GM12878 (cell line): ENCODE measurements at regions not wholly inside any gene's neighbourhood (a gene's known extent, or its start where the extent isn't known, plus 50 kb on each side); places are given as distances from the start of the nearest gene placed in this dataset.

Experiments used
- ATAC-seq: fragments of 200-7000 bp; cut with Tn5 transposase; 3 replicates; pipeline ENCODE4 v1.9.1; 2020; ENCODE audit warnings: mild to moderate bottlenecking, moderate library complexity
- BruUV-seq: library from RNA; stranded (reverse); fragments of 400-500 nt; replicated peaks from 2 replicates; lab custom pipeline; 2021; lab: Mats Ljungman, UMichigan
- CTCF ChIA-PET: fragments of 300-600 bp; sonication (Branson Sonifier 250); formaldehyde crosslinking; extraction: SDS; loops from one replicate; lab custom pipeline; 2021; ENCODE audit warnings: inconsistent platforms; lab: Yijun Ruan, JAX
- POLR2A ChIA-PET: fragments of 350-600 bp; formaldehyde crosslinking; extraction: SDS; loops from one replicate; lab custom pipeline; 2021; ENCODE audit warnings: inconsistent platforms; lab: Charles Lee
- RAD21 ChIA-PET: fragments of 300-600 bp; sonication (Branson Sonifier 250); formaldehyde crosslinking; loops from one replicate; lab custom pipeline; 2023; ENCODE audit warnings: antibody characterized with exemption; ENCODE audit not compliant: unreplicated experiment; lab: Charles Lee
- SMC1A ChIA-PET: fragments of 300-600 bp; sonication (Branson Sonifier 250); formaldehyde crosslinking; loops from one replicate; lab custom pipeline; 2023; ENCODE audit not compliant: unreplicated experiment, uncharacterized antibody; lab: Charles Lee
- DNase-seq: peaks from one replicate; pipeline ENCODE4 v3.0.0-alpha.2; 2011; ENCODE audit warnings: low read depth, low spot score
- FAIRE-seq: peaks from 3 replicates; lab custom pipeline; 2011; peaks lifted over from hg19 to GRCh38; lab: Jason Lieb, UNC
- H2AFZ ChIP-seq: 2 replicates; pipeline ENCODE4 v1.6.0; 2011; ENCODE audit warnings: low read depth, low read length, control low read depth; ENCODE audit not compliant: control insufficient read depth
- H3K27ac ChIP-seq: 2 replicates; pipeline ENCODE4 v1.5.1; 2011; ENCODE audit warnings: control low read depth; ENCODE audit not compliant: control insufficient read depth, insufficient read depth
- H3K27me3 ChIP-seq, 2 experiments: replicated peaks in 1 of 2; 2 replicates each; pipeline versions ENCODE4 v1.6.0 to v1.6.1; 2011; ENCODE audit warnings: low read length in 1 of 2; ENCODE audit not compliant: control insufficient read depth in 2 of 2, insufficient read depth in 2 of 2
- H3K36me3 ChIP-seq, 2 experiments: 2 replicates each; pipeline ENCODE4 v1.5.1; 2011; ENCODE audit warnings: low read length in 1 of 2; ENCODE audit not compliant: control insufficient read depth in 2 of 2, insufficient read depth in 2 of 2
- H3K4me1 ChIP-seq: 2 replicates; pipeline ENCODE4 v1.6.1; 2011; ENCODE audit warnings: mild to moderate bottlenecking, low read length, moderate library complexity, mixed read lengths; ENCODE audit not compliant: control insufficient read depth, insufficient read depth
- H3K4me2 ChIP-seq: 2 replicates; pipeline ENCODE4 v1.6.0; 2011; ENCODE audit warnings: control low read depth; ENCODE audit not compliant: control insufficient read depth, insufficient read depth
- H3K4me3 ChIP-seq: fragments of 200-600 bp; sonication (generic); 2 replicates; pipeline ENCODE4 v1.5.1; 2016
- H3K79me2 ChIP-seq: 2 replicates; pipeline ENCODE4 v1.6.0; 2011; ENCODE audit warnings: low read length; ENCODE audit not compliant: control insufficient read depth, insufficient read depth
- H3K9ac ChIP-seq: 2 replicates; pipeline ENCODE4 v1.8.0; 2011; ENCODE audit warnings: low read length, control low read depth, mixed read lengths; ENCODE audit not compliant: control insufficient read depth, insufficient read depth
- H3K9me3 ChIP-seq: replicated peaks from 3 replicates; pipeline ENCODE4 v1.5.1; 2011; ENCODE audit warnings: mild to moderate bottlenecking, low read length; ENCODE audit not compliant: control insufficient read depth, insufficient read depth
- H4K20me1 ChIP-seq: 2 replicates; pipeline ENCODE4 v1.6.0; 2011; ENCODE audit not compliant: control insufficient read depth, insufficient read depth
- CREB1 ChIP-seq: IDR thresholded peaks from 2 replicates; pipeline ENCODE4 v1.6.1; 2012; ENCODE audit warnings: low read depth, mild to moderate bottlenecking, inconsistent platforms
- ELK1 ChIP-seq: IDR thresholded peaks from 2 replicates; pipeline ENCODE4 v1.6.1; 2012; ENCODE audit warnings: low read depth, low read length, improper control_type of control experiment
- FOS ChIP-seq: IDR thresholded peaks from 3 replicates; pipeline ENCODE4 v1.6.1; 2011; ENCODE audit warnings: borderline replicate concordance; ENCODE audit not compliant: insufficient read length; ENCODE audit errors: extremely low read depth
- FOXM1 ChIP-seq: IDR thresholded peaks from 2 replicates; pipeline ENCODE4 v1.6.1; 2012; ENCODE audit warnings: low read depth, mild to moderate bottlenecking, inconsistent platforms, low read length, moderate library complexity
- HDGF ChIP-seq: fragments of 450-650 bp; IDR thresholded peaks from 2 replicates; pipeline ENCODE4 v1.6.1; 2016; ENCODE audit warnings: antibody characterized with exemption
- JUND ChIP-seq: IDR thresholded peaks from 2 replicates; pipeline ENCODE4 v1.6.1; 2012; ENCODE audit warnings: low read depth, mild to moderate bottlenecking, low read length, improper control_type of control experiment, moderate library complexity
- MAX ChIP-seq: IDR thresholded peaks from 2 replicates; pipeline ENCODE4 v1.6.1; 2012; ENCODE audit warnings: low read depth, low read length, improper control_type of control experiment
- NRF1 ChIP-seq: conservative IDR thresholded peaks from 2 replicates; pipeline ENCODE4 v1.6.1; 2011; ENCODE audit warnings: mild to moderate bottlenecking, low read depth, low read length, improper control_type of control experiment
- PKNOX1 ChIP-seq: fragments of 450-650 bp; IDR thresholded peaks from 2 replicates; pipeline ENCODE4 v1.6.1; 2016; ENCODE audit warnings: mild to moderate bottlenecking
- RB1 ChIP-seq: fragments of 450-650 bp; formaldehyde crosslinking; IDR thresholded peaks from 2 replicates; pipeline ENCODE4 v1.6.1; 2017; ENCODE audit warnings: mild to moderate bottlenecking, borderline replicate concordance
- TCF7 ChIP-seq: IDR thresholded peaks from 2 replicates; pipeline ENCODE4 v1.6.1; 2014; ENCODE audit warnings: antibody characterized with exemption, borderline replicate concordance
- ZNF217 ChIP-seq: fragments of 450-650 bp; IDR thresholded peaks from 2 replicates; pipeline ENCODE4 v1.6.1; 2017; ENCODE audit warnings: antibody characterized with exemption, mild to moderate bottlenecking
- WGBS: methylation state at CpG from one replicate; pipeline ENCODE4 v1.1.6; 2016; ENCODE audit warnings: low lambda C conversion rate; ENCODE audit not compliant: insufficient replicate concordance, insufficient coverage; ENCODE audit errors: missing lambda C conversion rate; 5-methylcytosine and 5-hydroxymethylcytosine counted together
- in situ Hi-C: fragments of 300-500 bp; cut with MboI; formaldehyde crosslinking; loops from 9 replicates; pipeline ENCODE4 v1.14.3; 2018; ENCODE audit warnings: mixed read lengths
- intact Hi-C: fragments of 100-400 bp; cut with micrococcal nuclease; formaldehyde crosslinking; loops from one replicate; pipeline ENCODE4 v1.14.2; 2022; ENCODE audit not compliant: unreplicated experiment

GRCh38 chr1:80401757-80402156 is 1395.2 kb upstream of the ADGRL4 start:
- no peaks in the 10 kb centered on the region for H3K4me1 ChIP-seq
- H3K4me2 ChIP-seq = no peak overlapping the region
- H3K9ac ChIP-seq = no peak overlapping the region
- H2AFZ ChIP-seq = no peak overlapping the region
- no TSS peak for BruUV-seq
- ATAC-seq = no peak
- FAIRE-seq = no peak
- 0% methylated on average over 1 of the region's 1 CpG for WGBS
- H3K9me3 ChIP-seq = no peaks in the 10 kb centered on the region
- CTCF ChIA-PET = no interaction called here
- SMC1A ChIA-PET = interaction anchor here (0.9 to 1.2 kb wide), 2 partner anchors 10 to 37 kb away, joined by 3 read pairs; no protein-coding TSS in a partner anchor
- no peak for TF ChIP-seq ZNF217
- no peak for TF ChIP-seq CREB1
- TF ChIP-seq JUND = no peak
- TF ChIP-seq MAX = no peak
- TF ChIP-seq TCF7 = no peak
- no peak for TF ChIP-seq RB1
- no peak for TF ChIP-seq PKNOX1
- no peak for TF ChIP-seq FOS
- TF ChIP-seq HDGF = no peak
- TF ChIP-seq FOXM1 = no peak
- no peak for TF ChIP-seq NRF1
- TF ChIP-seq ELK1 = no peak
- H3K79me2 ChIP-seq = no peaks in the 10 kb centered on the region
- H4K20me1 ChIP-seq = no peaks in the 10 kb centered on the region
- H3K27me3 ChIP-seq = no peaks in the 10 kb centered on the region
- in situ Hi-C loops = no loop called here
- no peak for DNase-seq
- POLR2A ChIA-PET = no interaction called here
- H3K4me3 ChIP-seq = no peak overlapping the region
- intact Hi-C loops = no loop called here
- RAD21 ChIA-PET = no interaction called here
- no peak overlapping the region for H3K27ac ChIP-seq
- no peaks in the 10 kb centered on the region for H3K36me3 ChIP-seq
